H1 (cell line): ENCODE measurements at regions not wholly inside any gene's neighbourhood (a gene's known extent, or its start where the extent isn't known, plus 50 kb on each side); places are given as distances from the start of the nearest gene placed in this dataset.

Experiments
- CTCF ChIA-PET: fragments of 300-600 bp; sonication (Branson Sonifier 250); formaldehyde crosslinking; loops from one replicate; lab custom pipeline; 2021; ENCODE audit not compliant: partially characterized antibody; lab: Charles Lee
- POLR2A ChIA-PET: fragments of 300-600 bp; sonication (Branson Sonifier 250); formaldehyde crosslinking; loops from one replicate; lab custom pipeline; 2021; ENCODE audit warnings: inconsistent platforms; ENCODE audit not compliant: partially characterized antibody; lab: Charles Lee
- DNase-seq, 2 experiments: peaks; one replicate each; pipeline versions ENCODE4 v3.0.0 to v3.0.0-alpha.2; 2010 to 2022; ENCODE audit warnings: low spot score in 2 of 2, low read depth in 1 of 2, mixed read lengths in 1 of 2
- FAIRE-seq: peaks from 2 replicates; lab custom pipeline; 2011; peaks lifted over from hg19 to GRCh38; lab: Jason Lieb, UNC
- H2AFZ ChIP-seq: 2 replicates; pipeline ENCODE4 v1.8.1; 2012; ENCODE audit warnings: low read length, inconsistent platforms
- H2AK5ac ChIP-seq: 2 replicates; pipeline ENCODE4 v1.6.1; 2013; ENCODE audit warnings: low read depth, low read length
- H2BK120ac ChIP-seq: replicated peaks from 2 replicates; pipeline ENCODE3; 2013; ENCODE audit warnings: low read depth, low read length, inconsistent platforms
- H2BK12ac ChIP-seq: 2 replicates; pipeline ENCODE4 v1.6.1; 2013; ENCODE audit warnings: low read depth, low read length
- H2BK15ac ChIP-seq: 2 replicates; pipeline ENCODE4 v1.6.1; 2013; ENCODE audit warnings: low read length
- H2BK20ac ChIP-seq: 2 replicates; pipeline ENCODE4 v1.6.1; 2013; ENCODE audit warnings: low read length
- H2BK5ac ChIP-seq: 2 replicates; pipeline ENCODE4 v1.6.1; 2013; ENCODE audit warnings: low read depth, low read length
- H3K14ac ChIP-seq: 2 replicates; pipeline ENCODE4 v1.6.1; 2013; ENCODE audit warnings: inconsistent platforms; ENCODE audit not compliant: insufficient read length
- H3K18ac ChIP-seq: 2 replicates; pipeline ENCODE4 v1.6.1; 2013; ENCODE audit warnings: low read length; ENCODE audit errors: extremely low read depth
- H3K23ac ChIP-seq: 2 replicates; pipeline ENCODE4 v1.6.1; 2013; ENCODE audit warnings: inconsistent platforms; ENCODE audit not compliant: insufficient read length
- H3K23me2 ChIP-seq: 2 replicates; pipeline ENCODE4 v1.6.1; 2013; ENCODE audit warnings: low read depth, low read length
- H3K27ac ChIP-seq: 2 replicates; pipeline ENCODE4 v1.6.1; 2011; ENCODE audit warnings: low read depth, low read length, inconsistent platforms
- H3K27me3 ChIP-seq, 4 experiments: replicated peaks in 1 of 4; 1 replicate in 1 of 4; 2 replicates in 3 of 4; pipeline versions ENCODE4 v1.6.1 to v1.8.1; 2011 to 2013; ENCODE audit warnings: low read length in 3 of 4, mild to moderate bottlenecking in 3 of 4, inconsistent platforms in 2 of 4, mixed read lengths in 2 of 4, moderate library complexity in 1 of 4; ENCODE audit not compliant: control insufficient read depth in 3 of 4, insufficient read depth in 3 of 4; ENCODE audit errors: extremely low read depth in 1 of 4
- H3K36me3 ChIP-seq, 4 experiments: 2 replicates each; pipeline versions ENCODE4 v1.6.1 to v1.8.1; 2011 to 2013; ENCODE audit warnings: mild to moderate bottlenecking in 4 of 4, low read length in 3 of 4, moderate library complexity in 2 of 4, control low read depth in 1 of 4, inconsistent platforms in 1 of 4; ENCODE audit not compliant: insufficient read depth in 4 of 4, control insufficient read depth in 2 of 4
- H3K4ac ChIP-seq: replicated peaks from 2 replicates; pipeline ENCODE3; 2013; ENCODE audit warnings: low read length, low read depth, mixed read lengths, inconsistent platforms; ENCODE audit not compliant: insufficient read length
- H3K4me1 ChIP-seq, 4 experiments: replicated peaks in 1 of 4; 1 replicate in 1 of 4; 2 replicates in 3 of 4; pipeline versions ENCODE4 v1.6.1 to v1.8.1; 2011 to 2013; ENCODE audit warnings: low read length in 3 of 4, inconsistent platforms in 2 of 4, mixed read lengths in 1 of 4; ENCODE audit not compliant: insufficient read depth in 4 of 4, control insufficient read depth in 3 of 4
- H3K4me2 ChIP-seq, 2 experiments: 2 replicates each; pipeline versions ENCODE4 v1.6.1 to v1.8.1; 2011 to 2013; ENCODE audit warnings: low read depth in 2 of 2, low read length in 2 of 2, control low read depth in 1 of 2, inconsistent platforms in 1 of 2, mild to moderate bottlenecking in 1 of 2; ENCODE audit not compliant: insufficient read depth in 1 of 2
- H3K4me3 ChIP-seq, 4 experiments: fragments of 200-600, 300-600 bp in 1 of 4; sonication (generic), shearing (Covaris generic), sonication (Bioruptor Twin) in 1 of 4; 2 replicates each; pipeline versions ENCODE4 v1.5.1 to v1.8.1; 2011 to 2016; ENCODE audit warnings: low read length in 4 of 4, low read depth in 3 of 4, control low read depth in 2 of 4, inconsistent platforms in 2 of 4, mild to moderate bottlenecking in 2 of 4, mixed read lengths in 1 of 4, moderate library complexity in 1 of 4; ENCODE audit not compliant: insufficient read depth in 2 of 4; ENCODE audit errors: extremely low read depth in 1 of 4
- H3K56ac ChIP-seq: replicated peaks from 2 replicates; pipeline ENCODE3; 2013; ENCODE audit warnings: low read depth, mild to moderate bottlenecking, mixed read lengths, low read length, inconsistent platforms; ENCODE audit not compliant: insufficient read length
- H3K79me1 ChIP-seq: 2 replicates; pipeline ENCODE4 v1.6.1; 2013; ENCODE audit warnings: low read depth, low read length, control low read depth
- H3K79me2 ChIP-seq, 2 experiments: 2 replicates each; pipeline versions ENCODE4 v1.6.1 to v1.8.1; 2012 to 2013; ENCODE audit warnings: low read length in 2 of 2, mild to moderate bottlenecking in 2 of 2, inconsistent platforms in 1 of 2; ENCODE audit not compliant: insufficient read depth in 2 of 2, control insufficient read depth in 1 of 2
- H3K9ac ChIP-seq, 4 experiments: replicated peaks in 1 of 4; 1 replicate in 1 of 4; 2 replicates in 3 of 4; pipeline versions ENCODE4 v1.6.1 to v1.8.1; 2011 to 2013; ENCODE audit warnings: low read depth in 3 of 4, low read length in 3 of 4, control low read depth in 2 of 4, mild to moderate bottlenecking in 2 of 4, moderate library complexity in 2 of 4, inconsistent platforms in 1 of 4; ENCODE audit errors: extremely low read depth in 1 of 4
- H3K9me3 ChIP-seq, 2 experiments: 2 replicates each; pipeline versions ENCODE4 v1.6.1 to v1.8.1; 2012 to 2013; ENCODE audit warnings: mild to moderate bottlenecking in 2 of 2, moderate library complexity in 2 of 2, control low read depth in 1 of 2, inconsistent platforms in 1 of 2, low read depth in 1 of 2, low read length in 1 of 2, mixed read lengths in 1 of 2; ENCODE audit not compliant: insufficient read depth in 2 of 2
- H4K20me1 ChIP-seq, 2 experiments: replicated peaks in 1 of 2; 2 replicates each; pipeline versions ENCODE3 to v1.8.1; 2011 to 2013; ENCODE audit warnings: inconsistent platforms in 2 of 2, low read length in 2 of 2, mild to moderate bottlenecking in 1 of 2; ENCODE audit not compliant: insufficient read depth in 2 of 2, control insufficient read depth in 1 of 2
- H4K5ac ChIP-seq: 2 replicates; pipeline ENCODE4 v1.6.1; 2013; ENCODE audit warnings: low read length, low read depth, mixed read lengths, inconsistent platforms; ENCODE audit not compliant: insufficient read length
- H4K8ac ChIP-seq: 2 replicates; pipeline ENCODE4 v1.8.0; 2013; ENCODE audit warnings: mild to moderate bottlenecking, moderate library complexity, low read length, inconsistent platforms; ENCODE audit not compliant: insufficient read depth; ENCODE audit errors: extremely low read depth
- H4K91ac ChIP-seq: replicated peaks from 2 replicates; pipeline ENCODE3; 2013; ENCODE audit warnings: low read length, mixed read lengths, inconsistent platforms; ENCODE audit not compliant: insufficient read length
- ATF3 ChIP-seq: IDR thresholded peaks from 2 replicates; pipeline ENCODE4 v1.6.1; 2011; ENCODE audit warnings: low read depth, mild to moderate bottlenecking, low read length; ENCODE audit not compliant: insufficient read depth
- CHD1 ChIP-seq: IDR thresholded peaks from 2 replicates; pipeline ENCODE4 v1.6.1; 2012; ENCODE audit warnings: low read depth, low read length, improper control_type of control experiment
- CTBP2 ChIP-seq: IDR thresholded peaks from 2 replicates; pipeline ENCODE4 v1.7.0; 2011; ENCODE audit warnings: borderline replicate concordance, mild to moderate bottlenecking, moderate library complexity, mixed read lengths, low read length; ENCODE audit not compliant: insufficient read depth, insufficient read length
- FOSL1 ChIP-seq: IDR thresholded peaks from 2 replicates; pipeline ENCODE4 v1.6.1; 2011; ENCODE audit warnings: mild to moderate bottlenecking, low read depth, low read length, moderate library complexity; ENCODE audit not compliant: insufficient read depth
- HDAC2 ChIP-seq, 2 experiments: fragments of 300-600 bp in 1 of 2; sonication (generic) in 1 of 2; IDR thresholded peaks; 2 replicates each; pipeline ENCODE4 v1.6.1; 2011 to 2012; ENCODE audit warnings: low read depth in 2 of 2, low read length in 2 of 2, mild to moderate bottlenecking in 2 of 2, moderate library complexity in 2 of 2, borderline replicate concordance in 1 of 2, inconsistent platforms in 1 of 2
- KDM4A ChIP-seq: IDR thresholded peaks from one replicate; pipeline ENCODE4 v1.7.1; 2012; ENCODE audit warnings: low read depth, mild to moderate bottlenecking, moderate library complexity, low read length, inconsistent platforms; ENCODE audit not compliant: severe bottlenecking
- KDM5A ChIP-seq: fragments of 200-600 bp; IDR thresholded peaks from 2 replicates; pipeline ENCODE4 v1.7.1; 2012; ENCODE audit warnings: mild to moderate bottlenecking, low read length, inconsistent platforms, mixed read lengths
- NRF1 ChIP-seq: IDR thresholded peaks from 2 replicates; pipeline ENCODE4 v1.6.1; 2011; ENCODE audit warnings: mild to moderate bottlenecking, low read depth, low read length, improper control_type of control experiment
- POLR2A ChIP-seq, 2 experiments: IDR thresholded peaks; 1 replicate in 1 of 2; 2 replicates in 1 of 2; pipeline ENCODE4 v1.6.1; 2011; ENCODE audit warnings: low read depth in 2 of 2, low read length in 2 of 2, mild to moderate bottlenecking in 2 of 2; ENCODE audit errors: control extremely low read depth in 1 of 2
- POU5F1 ChIP-seq: IDR thresholded peaks from 2 replicates; pipeline ENCODE4 v1.6.1; 2011; ENCODE audit warnings: low read depth, mild to moderate bottlenecking, low read length, moderate library complexity
- SP2 ChIP-seq: IDR thresholded peaks from 2 replicates; pipeline ENCODE4 v1.6.1; 2012; ENCODE audit warnings: mild to moderate bottlenecking, low read length, inconsistent platforms
- SUZ12 ChIP-seq: fragments of 200-600 bp; sonication (generic); IDR thresholded peaks from 2 replicates; pipeline ENCODE4 v1.6.1; 2012; ENCODE audit warnings: mild to moderate bottlenecking, inconsistent platforms, low read length, moderate library complexity, mixed read lengths
- TAF1 ChIP-seq: IDR thresholded peaks from 2 replicates; pipeline ENCODE4 v1.6.1; 2011; ENCODE audit warnings: mild to moderate bottlenecking, low read depth, low read length
- TBP ChIP-seq: IDR thresholded peaks from 2 replicates; pipeline ENCODE4 v1.6.1; 2011; ENCODE audit warnings: low read depth, low read length, improper control_type of control experiment

- no peak for TF ChIP-seq POU5F1
These were observed 137.1 kb upstream of the APP start (continued) for GRCh38 chr21:26307640-26308039.

- DNase-seq = no peak
- no peaks in the 10 kb centered on the region for H4K20me1 ChIP-seq
- no peaks in the 10 kb centered on the region for H3K9me3 ChIP-seq
- no peak overlapping the region for H3K4ac ChIP-seq
- H2AFZ ChIP-seq = no peak overlapping the region
- no peak for FAIRE-seq
- H4K91ac ChIP-seq = no peak overlapping the region
- no peaks in the 10 kb centered on the region for H3K4me1 ChIP-seq
- H3K79me1 ChIP-seq = no peaks in the 10 kb centered on the region
- no peak overlapping the region for H3K14ac ChIP-seq
- POLR2A ChIA-PET = no interaction called here
- H4K8ac ChIP-seq = no peak overlapping the region
- no peaks in the 10 kb centered on the region for H3K36me3 ChIP-seq
- no peak overlapping the region for H3K18ac ChIP-seq
- H3K56ac ChIP-seq = no peak overlapping the region
- no peak overlapping the region for H3K23ac ChIP-seq
- no peak overlapping the region for H3K27ac ChIP-seq
- no peak overlapping the region for H3K4me3 ChIP-seq
- H2BK120ac ChIP-seq = no peak overlapping the region
- H2BK15ac ChIP-seq = no peak overlapping the region
- no peak overlapping the region for H2AK5ac ChIP-seq
- H4K5ac ChIP-seq = no peak overlapping the region
- H2BK12ac ChIP-seq = no peak overlapping the region
- no peaks in the 10 kb centered on the region for H3K23me2 ChIP-seq
- no peak overlapping the region for H2BK5ac ChIP-seq
- H3K27me3 ChIP-seq = no peaks in the 10 kb centered on the region
- CTCF ChIA-PET = no interaction called here
- H3K9ac ChIP-seq = no peak overlapping the region
- H3K4me2 ChIP-seq = no peak overlapping the region
- H3K79me2 ChIP-seq = no peaks in the 10 kb centered on the region
- no peak overlapping the region for H2BK20ac ChIP-seq
- TF ChIP-seq CTBP2 (no peak), KDM5A (no peak), TAF1 (no peak), KDM4A (no peak), FOSL1 (no peak), HDAC2 (IDR thresholded peaks at IDR 0.05; ENCODE audit: borderline replicate concordance in 1 of 2, low read depth in 2 of 2, low read length in 2 of 2) (no peak), SUZ12 (no peak), POLR2A (IDR thresholded peaks at IDR 0.05; ENCODE audit: control extremely low read depth in 1 of 2, low read depth in 2 of 2, low read length in 2 of 2) (no peak), ATF3 (no peak), TBP (no peak), CHD1 (no peak), SP2 (no peak), NRF1 (no peak)
These were observed 127.3 kb upstream of the APP start for GRCh38 chr21:26297851-26298250.
